ENCODE measurements at regions not wholly inside any gene's neighbourhood (a gene's known extent, or its start where the extent isn't known, plus 50 kb on each side); places are given as distances from the start of the nearest gene placed in this dataset.

DNA sequence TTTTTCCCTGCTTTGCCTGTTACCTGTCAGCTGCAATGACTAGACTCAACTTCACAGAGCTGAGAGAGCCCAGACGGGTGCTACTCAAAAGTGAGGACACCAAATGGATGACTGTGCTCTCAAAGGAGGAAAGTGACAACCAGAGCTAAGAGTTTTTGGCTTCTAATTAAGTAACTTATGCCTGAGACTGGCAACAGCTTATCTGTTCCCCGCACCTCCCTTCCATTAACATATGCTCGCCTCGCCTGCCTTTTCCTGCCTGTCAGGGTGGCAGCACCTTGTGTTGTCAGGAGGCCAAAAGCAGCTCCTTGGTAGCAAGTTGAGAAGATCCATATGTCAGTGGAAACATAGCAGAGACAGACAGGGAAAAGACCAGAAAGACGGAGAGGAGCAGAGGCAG lies 573.9 kb upstream of the KIRREL3 start:
- DNase-seq (ENCODE audit: low spot score in 2 of 2) (no peak), ATAC-seq (replicated peaks; ENCODE audit: extremely low read depth, poor library complexity, severe bottlenecking) (no peak)
- Mint-ChIP-seq H3K27ac (ENCODE audit: low read depth) (no peak overlapping the region), H3K4me3 (no peak overlapping the region), H3K9me3 (peaks cover 15% of the 10 kb centered on the region), H3K27me3 (no peaks in the 10 kb centered on the region), H3K4me1 (no peaks in the 10 kb centered on the region), H3K36me3 (ENCODE audit: insufficient read depth) (peaks cover 1% of the 10 kb centered on the region)

DNA sequence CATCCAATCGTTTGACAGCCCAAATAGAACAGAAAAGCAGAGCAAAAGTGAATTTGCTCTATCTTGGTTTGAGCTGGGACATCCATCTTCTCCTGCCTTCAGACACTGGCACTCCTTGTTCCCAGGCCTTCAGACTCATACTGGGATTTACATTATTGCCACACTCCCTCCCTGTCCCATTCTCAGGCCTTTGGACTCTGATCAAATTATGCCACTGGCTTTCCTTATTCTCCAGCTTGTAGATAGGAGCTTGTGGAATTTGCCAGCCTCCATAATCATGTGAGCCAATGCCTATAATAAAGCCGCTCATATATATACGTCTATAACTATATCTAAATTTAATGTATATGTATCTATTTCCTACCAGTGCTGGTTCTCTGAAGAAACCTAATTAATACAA lies 568.3 kb upstream of the KIRREL3 start:
- DNase-seq (ENCODE audit: low spot score in 2 of 2) (no peak), ATAC-seq (replicated peaks; ENCODE audit: extremely low read depth, poor library complexity, severe bottlenecking) (no peak)
- Mint-ChIP-seq H3K27ac (ENCODE audit: low read depth) (no peak overlapping the region), H3K36me3 (ENCODE audit: insufficient read depth) (peaks cover 1% of the 10 kb centered on the region), H3K9me3 (peaks cover 6% of the 10 kb centered on the region), H3K27me3 (no peaks in the 10 kb centered on the region), H3K4me1 (no peaks in the 10 kb centered on the region), H3K4me3 (no peak overlapping the region)

DNA sequence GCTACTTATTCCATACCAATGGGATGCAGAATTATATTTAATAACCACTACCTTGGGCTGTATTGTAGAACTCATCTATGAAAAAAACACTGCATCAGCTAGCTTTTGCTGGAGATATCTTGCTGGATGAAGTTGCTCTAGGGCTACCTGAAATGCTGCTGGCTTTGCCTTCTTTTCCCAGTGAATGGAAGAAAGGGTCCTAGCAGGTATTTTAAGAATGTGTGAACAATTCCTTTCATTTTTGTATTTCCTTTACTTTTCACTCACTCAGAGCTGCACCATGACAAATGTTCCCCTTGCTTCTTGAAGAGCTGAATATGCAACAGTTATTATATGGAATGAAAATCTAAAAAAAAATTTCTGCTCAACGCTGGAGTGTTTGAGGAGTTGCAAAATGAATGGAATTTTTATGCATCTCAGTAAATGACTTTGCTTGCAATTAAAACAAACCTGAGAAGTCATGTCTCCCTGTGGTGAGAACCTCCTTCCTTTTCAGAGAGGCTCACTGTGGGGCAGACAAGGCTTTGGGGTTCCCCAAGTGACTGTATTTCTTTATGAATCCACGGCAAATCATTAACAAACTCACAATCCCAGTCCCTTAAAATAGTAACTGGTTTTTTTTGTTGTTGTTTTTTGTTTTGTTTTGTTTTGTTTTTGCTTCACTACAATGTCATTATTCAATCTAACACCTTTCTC lies 566.8 kb upstream of the KIRREL3 start:
- H3K9me3 Mint-ChIP-seq: peaks cover 6% of the 10 kb centered on the region
- H3K27me3 Mint-ChIP-seq: no peaks in the 10 kb centered on the region
- no peaks in the 10 kb centered on the region for H3K4me1 Mint-ChIP-seq
- H3K27ac Mint-ChIP-seq (ENCODE audit: low read depth): no peak overlapping the region
- no peak overlapping the region for H3K4me3 Mint-ChIP-seq
- H3K36me3 Mint-ChIP-seq (ENCODE audit: insufficient read depth): peaks cover 1% of the 10 kb centered on the region
- DNase-seq (ENCODE audit: low spot score in 2 of 2) (no peak), ATAC-seq (replicated peaks; ENCODE audit: extremely low read depth, poor library complexity, severe bottlenecking) (no peak)

DNA sequence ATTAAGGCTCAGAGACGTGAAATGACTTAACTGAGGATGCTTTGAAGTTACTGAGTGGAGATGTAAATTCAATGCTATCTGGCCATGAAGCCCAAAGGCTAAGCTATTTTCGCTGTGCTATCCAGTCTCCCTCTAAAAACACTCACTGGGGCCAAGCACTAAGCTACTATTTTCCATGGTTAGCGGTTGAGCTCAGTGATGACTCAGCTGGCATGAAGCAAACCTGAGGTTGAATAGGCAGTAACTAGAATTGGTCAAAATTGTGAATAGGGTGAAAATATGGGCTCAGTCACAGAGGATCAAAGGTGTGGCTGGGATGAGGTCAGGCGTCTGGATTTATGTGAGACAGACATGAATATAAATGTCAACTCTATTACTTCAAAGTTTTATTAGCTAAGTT lies 564.2 kb upstream of the KIRREL3 start:
- no peaks in the 10 kb centered on the region for H3K4me1 Mint-ChIP-seq
- no peaks in the 10 kb centered on the region for H3K27me3 Mint-ChIP-seq
- DNase-seq (ENCODE audit: low spot score in 2 of 2): no peak
- H3K4me3 Mint-ChIP-seq: no peak overlapping the region
- H3K9me3 Mint-ChIP-seq: peaks cover under 1% of the 10 kb centered on the region
- ATAC-seq (replicated peaks; ENCODE audit: extremely low read depth, poor library complexity, severe bottlenecking): no peak
- no peak overlapping the region for H3K27ac Mint-ChIP-seq (ENCODE audit: low read depth)
- H3K36me3 Mint-ChIP-seq (ENCODE audit: insufficient read depth): no peaks in the 10 kb centered on the region

DNA sequence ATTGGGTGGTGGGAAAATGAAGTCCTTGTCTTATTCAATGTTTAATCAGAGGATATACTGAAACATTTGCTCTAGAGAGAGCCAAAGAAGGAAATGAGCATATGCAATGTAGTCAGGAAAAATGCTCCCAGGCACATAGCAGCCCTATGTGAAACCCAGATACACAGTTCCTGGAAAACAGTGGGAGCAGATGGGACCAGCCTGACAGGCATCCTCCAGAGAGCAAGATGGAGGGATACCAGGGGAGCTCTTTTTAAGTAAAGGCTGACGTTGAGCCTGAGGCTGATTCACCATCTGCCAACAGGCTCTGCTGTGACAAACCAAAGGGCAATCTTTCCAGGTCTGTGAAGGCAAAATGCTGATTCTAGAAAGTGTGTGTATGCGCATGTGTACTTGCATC lies 559.4 kb upstream of the KIRREL3 start:
- no peaks in the 10 kb centered on the region for H3K4me1 Mint-ChIP-seq
- H3K4me3 Mint-ChIP-seq: no peak overlapping the region
- no peak overlapping the region for H3K27ac Mint-ChIP-seq (ENCODE audit: low read depth)
- H3K36me3 Mint-ChIP-seq (ENCODE audit: insufficient read depth): no peaks in the 10 kb centered on the region
- DNase-seq (ENCODE audit: low spot score in 2 of 2) (no peak), ATAC-seq (replicated peaks; ENCODE audit: extremely low read depth, poor library complexity, severe bottlenecking) (no peak)
- H3K27me3 Mint-ChIP-seq: no peaks in the 10 kb centered on the region
- H3K9me3 Mint-ChIP-seq: no peaks in the 10 kb centered on the region

DNA sequence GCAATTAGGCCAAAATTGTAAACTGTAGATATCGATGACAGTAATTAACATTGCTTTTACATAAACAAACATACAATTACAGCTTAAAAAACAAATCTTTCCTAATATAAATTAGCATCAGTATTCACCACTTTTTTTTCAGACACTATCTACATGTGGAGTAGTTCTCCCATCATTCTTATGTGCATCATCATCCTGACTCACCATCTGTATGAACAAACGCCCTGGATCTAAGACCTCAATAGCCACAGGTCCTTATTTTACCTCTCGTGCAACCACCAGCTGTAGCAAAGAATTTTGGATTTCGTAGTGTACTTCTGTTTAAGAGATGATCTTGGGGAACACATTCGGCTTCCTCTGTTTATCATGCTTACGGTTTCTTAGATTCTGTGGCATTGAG lies 551.9 kb upstream of the KIRREL3 start:
- no peaks in the 10 kb centered on the region for H3K4me1 Mint-ChIP-seq
- H3K36me3 Mint-ChIP-seq (ENCODE audit: insufficient read depth): no peaks in the 10 kb centered on the region
- H3K9me3 Mint-ChIP-seq: peaks cover 6% of the 10 kb centered on the region
- no peak for DNase-seq (ENCODE audit: low spot score in 2 of 2)
- H3K4me3 Mint-ChIP-seq: no peak overlapping the region
- no peak for ATAC-seq (replicated peaks; ENCODE audit: extremely low read depth, poor library complexity, severe bottlenecking)
- H3K27ac Mint-ChIP-seq (ENCODE audit: low read depth): no peak overlapping the region
- no peaks in the 10 kb centered on the region for H3K27me3 Mint-ChIP-seq

DNA sequence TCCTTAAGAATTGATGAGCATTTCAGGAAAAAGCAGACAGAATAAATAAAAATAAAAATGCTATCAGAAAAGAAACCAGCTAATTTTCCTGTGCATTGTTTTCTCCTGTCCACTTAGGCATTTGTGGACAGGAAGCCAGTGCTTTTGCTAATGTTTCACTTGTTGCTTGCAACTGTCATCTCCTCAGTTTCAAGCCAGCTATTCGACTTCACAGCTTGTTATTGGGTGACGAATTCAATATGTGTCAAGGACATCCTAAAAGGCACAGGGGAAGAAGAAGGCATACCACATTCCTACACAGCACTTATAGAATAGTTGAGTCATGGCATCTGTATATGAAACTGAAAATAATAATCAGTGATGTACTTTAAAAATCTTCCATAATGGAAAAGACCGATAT lies 530.6 kb upstream of the KIRREL3 start:
- Mint-ChIP-seq H3K36me3 (ENCODE audit: insufficient read depth) (no peaks in the 10 kb centered on the region), H3K4me1 (no peaks in the 10 kb centered on the region), H3K27me3 (no peaks in the 10 kb centered on the region), H3K4me3 (no peak overlapping the region), H3K27ac (ENCODE audit: low read depth) (no peak overlapping the region), H3K9me3 (no peaks in the 10 kb centered on the region)
- DNase-seq (ENCODE audit: low spot score in 2 of 2) (no peak), ATAC-seq (replicated peaks; ENCODE audit: extremely low read depth, poor library complexity, severe bottlenecking) (no peak)

DNA sequence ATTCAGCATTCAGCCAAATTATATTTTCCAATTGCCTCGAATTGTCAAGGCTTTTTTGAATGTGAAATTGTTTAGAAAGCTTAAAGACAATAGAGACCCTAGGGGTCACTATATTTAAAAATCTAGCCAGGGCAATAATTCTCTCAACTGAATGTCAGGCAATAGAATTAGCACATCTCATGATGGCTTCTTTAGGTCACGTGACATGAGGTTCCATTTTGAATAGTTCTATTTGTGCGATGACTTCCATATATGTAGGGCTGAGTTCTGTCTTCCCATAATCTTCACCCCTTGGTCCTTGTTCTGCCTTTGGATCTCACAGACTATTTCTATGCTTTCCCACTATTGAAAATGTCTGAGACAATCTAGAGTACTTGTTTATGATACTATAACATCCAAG lies 527.7 kb upstream of the KIRREL3 start:
- Mint-ChIP-seq H3K27me3 (no peaks in the 10 kb centered on the region), H3K4me1 (no peaks in the 10 kb centered on the region), H3K9me3 (no peaks in the 10 kb centered on the region), H3K36me3 (ENCODE audit: insufficient read depth) (no peaks in the 10 kb centered on the region), H3K4me3 (no peak overlapping the region), H3K27ac (ENCODE audit: low read depth) (no peak overlapping the region)
- DNase-seq (ENCODE audit: low spot score in 2 of 2) (no peak), ATAC-seq (replicated peaks; ENCODE audit: extremely low read depth, poor library complexity, severe bottlenecking) (no peak)

DNA sequence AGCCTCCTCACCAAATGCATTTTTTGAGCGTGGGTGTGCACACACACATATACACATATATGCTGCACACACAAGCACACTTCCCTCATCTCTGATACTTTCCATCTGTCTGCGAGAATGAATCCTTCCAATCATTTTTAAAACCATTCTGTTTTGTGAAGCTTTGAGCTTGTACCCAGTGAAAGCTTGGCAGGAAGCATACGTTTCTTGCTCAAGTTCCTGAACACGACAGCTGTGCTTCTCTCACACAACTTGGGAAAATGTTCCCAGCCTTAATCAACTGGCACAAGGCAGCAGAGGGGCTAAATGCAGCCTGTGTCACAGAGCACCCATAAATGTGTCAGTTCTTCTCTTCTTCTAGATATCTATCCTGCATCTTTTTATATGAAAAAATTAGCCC lies 524.0 kb upstream of the KIRREL3 start:
- H3K4me1 Mint-ChIP-seq: no peaks in the 10 kb centered on the region
- no peak for ATAC-seq (replicated peaks; ENCODE audit: extremely low read depth, poor library complexity, severe bottlenecking)
- no peak overlapping the region for H3K27ac Mint-ChIP-seq (ENCODE audit: low read depth)
- H3K4me3 Mint-ChIP-seq: no peak overlapping the region
- peaks cover 10% of the 10 kb centered on the region for H3K9me3 Mint-ChIP-seq
- no peaks in the 10 kb centered on the region for H3K36me3 Mint-ChIP-seq (ENCODE audit: insufficient read depth)
- no peaks in the 10 kb centered on the region for H3K27me3 Mint-ChIP-seq
- DNase-seq (ENCODE audit: low spot score in 2 of 2): no peak

DNA sequence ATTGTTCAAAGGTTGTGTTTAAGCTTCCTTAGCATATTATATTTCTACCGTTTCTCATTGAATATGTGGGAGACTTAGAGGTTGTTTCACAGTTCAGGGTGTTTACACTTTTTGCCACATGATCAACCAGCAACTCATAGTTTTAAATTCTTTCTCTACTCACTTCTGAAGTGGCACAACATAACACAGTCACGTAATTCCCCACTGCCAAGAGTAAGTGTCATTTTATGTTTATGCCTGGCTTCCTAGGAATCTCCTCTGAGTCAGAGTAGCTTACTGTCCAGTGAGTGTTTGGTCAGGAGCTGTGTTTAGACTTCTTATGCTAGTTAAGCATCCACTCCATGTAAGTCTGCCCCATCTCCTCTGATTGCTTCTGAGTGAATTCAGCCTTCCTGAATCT lies 520.8 kb upstream of the KIRREL3 start:
- no peak for DNase-seq (ENCODE audit: low spot score in 2 of 2)
- H3K27me3 Mint-ChIP-seq: no peaks in the 10 kb centered on the region
- H3K27ac Mint-ChIP-seq (ENCODE audit: low read depth): no peak overlapping the region
- no peaks in the 10 kb centered on the region for H3K36me3 Mint-ChIP-seq (ENCODE audit: insufficient read depth)
- no peaks in the 10 kb centered on the region for H3K4me1 Mint-ChIP-seq
- peaks cover 10% of the 10 kb centered on the region for H3K9me3 Mint-ChIP-seq
- no peak for ATAC-seq (replicated peaks; ENCODE audit: extremely low read depth, poor library complexity, severe bottlenecking)
- no peak overlapping the region for H3K4me3 Mint-ChIP-seq

DNA sequence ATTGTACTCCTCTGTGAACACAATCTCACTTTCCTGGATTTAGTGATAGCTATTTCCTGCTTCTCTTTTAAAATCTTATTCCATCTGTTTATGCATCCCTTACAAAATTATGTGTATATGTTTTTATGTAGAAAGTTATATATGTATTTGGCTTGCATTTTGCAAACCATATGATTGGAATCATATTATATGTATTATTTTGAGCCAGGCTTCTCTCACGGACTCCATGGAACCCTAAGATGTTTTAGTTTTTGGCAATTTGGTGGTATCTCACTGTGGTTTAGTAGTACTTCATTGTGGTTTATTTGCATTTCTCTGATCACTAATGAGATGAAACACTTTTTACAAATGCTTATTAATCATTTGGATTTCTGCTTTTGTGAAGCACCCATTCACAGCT lies 507.3 kb upstream of the KIRREL3 start:
- H3K27ac Mint-ChIP-seq (ENCODE audit: low read depth): no peak overlapping the region
- no peaks in the 10 kb centered on the region for H3K9me3 Mint-ChIP-seq
- DNase-seq (ENCODE audit: low spot score in 2 of 2) (no peak), ATAC-seq (replicated peaks; ENCODE audit: extremely low read depth, poor library complexity, severe bottlenecking) (no peak)
- H3K27me3 Mint-ChIP-seq: no peaks in the 10 kb centered on the region
- H3K4me1 Mint-ChIP-seq: no peaks in the 10 kb centered on the region
- H3K4me3 Mint-ChIP-seq: no peak overlapping the region
- peaks cover 3% of the 10 kb centered on the region for H3K36me3 Mint-ChIP-seq (ENCODE audit: insufficient read depth)

DNA sequence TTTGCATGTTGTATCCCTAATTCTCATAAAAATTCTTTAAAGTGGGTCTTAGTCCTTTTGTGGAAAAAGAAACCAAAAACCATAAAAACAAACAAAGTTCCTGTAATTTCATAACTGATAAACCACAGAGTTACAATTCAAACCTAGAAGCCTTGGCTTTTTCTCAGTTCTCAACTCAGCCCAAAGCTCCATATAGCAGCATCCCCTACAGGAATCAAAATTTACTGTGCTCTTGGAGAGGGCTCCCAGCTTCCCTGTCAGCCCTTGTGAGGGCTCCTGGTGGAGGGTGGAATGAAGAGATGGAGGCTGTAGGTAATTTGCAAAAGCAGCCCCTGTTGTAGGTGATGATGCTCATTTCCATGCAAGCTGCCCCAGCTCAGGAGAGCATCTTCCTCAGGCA lies 506.1 kb upstream of the KIRREL3 start:
- H3K27ac Mint-ChIP-seq (ENCODE audit: low read depth): no peak overlapping the region
- H3K27me3 Mint-ChIP-seq: no peaks in the 10 kb centered on the region
- no peaks in the 10 kb centered on the region for H3K9me3 Mint-ChIP-seq

DNA sequence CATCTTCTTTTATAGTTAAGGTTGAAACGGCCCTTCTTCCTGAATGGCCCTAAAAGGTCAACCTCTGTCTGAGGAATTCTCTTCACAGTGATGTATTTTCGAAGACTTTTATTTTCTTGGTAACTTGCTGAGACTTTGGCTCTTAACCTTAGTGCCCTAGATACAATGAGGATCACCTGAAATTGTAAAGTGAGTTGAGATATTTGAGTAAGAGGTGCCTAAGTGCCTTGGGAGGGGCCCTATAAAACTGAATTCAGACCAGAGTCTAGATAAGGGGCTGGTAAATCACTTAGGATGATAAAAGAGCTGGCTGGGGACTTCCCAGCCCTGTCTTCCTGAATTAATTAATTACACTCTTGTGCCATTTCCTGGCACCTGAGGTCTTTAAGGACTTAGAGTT lies 505.6 kb upstream of the KIRREL3 start:
- no peak overlapping the region for H3K4me3 Mint-ChIP-seq
- no peak overlapping the region for H3K27ac Mint-ChIP-seq (ENCODE audit: low read depth)
- no peaks in the 10 kb centered on the region for H3K4me1 Mint-ChIP-seq
- no peak for ATAC-seq (replicated peaks; ENCODE audit: extremely low read depth, poor library complexity, severe bottlenecking)
- DNase-seq (ENCODE audit: low spot score in 2 of 2): no peak
- H3K9me3 Mint-ChIP-seq: no peaks in the 10 kb centered on the region
- no peaks in the 10 kb centered on the region for H3K27me3 Mint-ChIP-seq
- peaks cover under 1% of the 10 kb centered on the region for H3K36me3 Mint-ChIP-seq (ENCODE audit: insufficient read depth)

More for the DNA sequence above, 506.1 kb upstream of the KIRREL3 start:
- Mint-ChIP-seq H3K4me3 (no peak overlapping the region), H3K4me1 (no peaks in the 10 kb centered on the region), H3K36me3 (ENCODE audit: insufficient read depth) (peaks cover 3% of the 10 kb centered on the region)
- no peak for DNase-seq (ENCODE audit: low spot score in 2 of 2)
- no peak for ATAC-seq (replicated peaks; ENCODE audit: extremely low read depth, poor library complexity, severe bottlenecking)

DNA sequence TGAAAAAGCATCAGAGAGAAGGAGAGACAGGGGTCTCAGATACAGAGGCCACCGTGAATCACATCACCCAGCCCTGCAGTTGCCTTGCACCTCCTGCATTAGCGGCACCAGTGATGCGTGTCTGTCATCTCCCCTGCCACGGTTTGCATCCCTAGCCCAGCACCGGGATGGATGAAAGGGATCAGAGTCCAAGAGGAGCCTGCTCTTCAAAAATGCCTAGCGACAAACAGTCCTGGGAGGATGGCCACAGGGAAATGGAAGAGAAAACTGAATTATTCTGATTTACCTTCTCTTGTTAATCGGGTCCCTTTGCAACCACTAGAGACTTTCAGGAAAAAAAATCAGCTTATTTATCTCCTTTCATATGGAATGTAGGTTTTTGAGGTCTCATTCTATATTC lies 495.6 kb upstream of the KIRREL3 start:
- Mint-ChIP-seq H3K36me3 (ENCODE audit: insufficient read depth) (no peaks in the 10 kb centered on the region), H3K9me3 (peaks cover 10% of the 10 kb centered on the region), H3K27me3 (no peaks in the 10 kb centered on the region), H3K4me3 (no peak overlapping the region), H3K27ac (ENCODE audit: low read depth) (no peak overlapping the region), H3K4me1 (no peaks in the 10 kb centered on the region)
- DNase-seq (ENCODE audit: low spot score in 2 of 2): no peak
- ATAC-seq (replicated peaks; ENCODE audit: extremely low read depth, poor library complexity, severe bottlenecking): no peak
